GM12891 (cell line): ENCODE measurements at regions not wholly inside any gene's neighbourhood (a gene's known extent, or its start where the extent isn't known, plus 50 kb on each side); places are given as distances from the start of the nearest gene placed in this dataset.

Experiments
- DNase-seq: peaks from one replicate; pipeline ENCODE4 v3.0.0; 2011; ENCODE audit warnings: low spot score; ENCODE audit not compliant: insufficient read length
- FAIRE-seq: peaks from 2 replicates; lab custom pipeline; 2011; peaks lifted over from hg19 to GRCh38; lab: Jason Lieb, UNC
- PAX5 ChIP-seq: IDR thresholded peaks from 2 replicates; pipeline ENCODE4 v1.6.1; 2011; ENCODE audit warnings: low read length, moderate library complexity, mild to moderate bottlenecking; ENCODE audit not compliant: insufficient read depth, severe bottlenecking
- POLR2A ChIP-seq: IDR thresholded peaks from 2 replicates; pipeline ENCODE4 v1.6.1; 2011; ENCODE audit warnings: low read depth, low read length, control low read depth
- POLR2AphosphoS5 ChIP-seq: IDR thresholded peaks from 2 replicates; pipeline ENCODE4 v1.6.1; 2011; ENCODE audit warnings: low read depth, low read length, control low read depth
- POU2F2 ChIP-seq: IDR thresholded peaks from 2 replicates; pipeline ENCODE4 v1.6.1; 2011; ENCODE audit warnings: low read depth, mild to moderate bottlenecking, control low read depth, low read length, moderate library complexity
- SPI1 ChIP-seq: IDR thresholded peaks from 2 replicates; pipeline ENCODE4 v1.6.1; 2011; ENCODE audit warnings: low read depth, low read length, control low read depth
- TAF1 ChIP-seq: IDR thresholded peaks from 2 replicates; pipeline ENCODE4 v1.6.1; 2011; ENCODE audit warnings: low read depth, low read length, control low read depth

DNA sequence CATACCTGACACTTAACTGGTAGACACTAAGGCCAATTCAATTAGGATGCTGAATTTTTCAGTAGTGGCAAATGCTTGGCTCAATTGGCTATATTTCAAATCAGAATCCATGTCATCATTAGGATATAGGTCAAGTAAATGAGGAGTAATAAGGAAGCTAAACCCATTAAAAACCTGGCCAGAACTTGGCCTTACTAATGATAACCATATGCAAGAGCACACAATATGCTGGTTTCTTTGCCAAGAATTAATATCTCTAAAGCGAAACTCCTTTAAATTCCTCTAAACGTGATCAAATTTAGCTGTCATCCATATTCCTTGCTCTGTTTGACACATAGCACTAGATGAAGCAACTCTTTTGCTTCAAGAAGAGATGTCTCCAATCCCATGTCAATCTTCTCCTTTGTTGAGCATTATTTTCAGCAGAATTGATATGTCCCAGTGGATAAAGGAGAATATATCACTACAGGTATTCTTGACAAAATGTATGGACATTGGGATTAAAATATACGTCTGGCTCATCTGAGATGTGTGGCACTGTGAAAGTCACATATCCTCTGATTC lies 206.1 kb upstream of the ANKRD50 start:
- no peak for FAIRE-seq
- DNase-seq = no peak
- TF ChIP-seq POLR2AphosphoS5 (no peak), TAF1 (no peak), PAX5 (no peak), POU2F2 (no peak), POLR2A (no peak), SPI1 (no peak)

DNA sequence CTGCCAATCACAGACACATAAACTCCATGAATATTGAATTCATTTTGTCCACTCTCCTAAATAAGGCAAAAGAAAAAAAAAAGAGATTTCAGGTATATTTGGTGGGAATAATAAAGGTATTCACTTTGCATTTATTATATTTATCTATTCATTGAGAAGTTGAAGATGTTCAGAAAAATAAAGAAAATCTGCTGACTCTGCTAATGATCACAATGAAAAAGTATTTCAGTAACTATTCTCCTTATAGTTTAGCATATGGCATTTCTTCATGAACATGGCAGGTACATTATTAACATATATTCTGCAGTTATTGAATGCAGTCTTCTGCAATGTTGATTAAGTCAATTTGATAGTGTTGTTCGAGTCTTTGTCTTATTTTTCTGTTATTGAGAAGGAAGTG lies 202.5 kb upstream of the ANKRD50 start:
- TF ChIP-seq SPI1 = no peak
- no peak for TF ChIP-seq POLR2AphosphoS5
- no peak for TF ChIP-seq POU2F2
- TF ChIP-seq POLR2A = no peak
- no peak for TF ChIP-seq TAF1
- TF ChIP-seq PAX5 = no peak
- FAIRE-seq = no peak
- DNase-seq = no peak

DNA sequence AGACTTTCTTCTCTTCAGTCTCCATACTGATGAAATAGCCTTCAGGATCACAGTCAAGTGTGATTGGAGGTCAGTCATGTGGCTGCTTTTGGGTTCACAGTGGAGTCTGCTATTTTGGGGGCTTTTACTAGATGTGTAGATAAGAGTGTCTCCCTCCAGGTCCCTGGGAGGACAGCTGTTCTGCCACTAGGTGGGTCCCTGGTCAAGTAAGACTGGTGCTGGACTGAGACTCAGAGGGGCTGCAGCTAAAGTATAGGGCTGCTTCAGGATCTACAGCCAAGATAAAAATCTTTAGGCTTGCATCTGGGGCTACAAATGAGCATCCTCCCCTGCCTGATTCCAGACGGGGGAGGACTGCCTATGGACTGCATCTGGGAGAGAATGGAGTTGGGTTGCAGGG lies 200.7 kb upstream of the ANKRD50 start:
- DNase-seq = no peak
- FAIRE-seq = no peak
- TF ChIP-seq POU2F2 (no peak), SPI1 (no peak), PAX5 (no peak), POLR2A (no peak), POLR2AphosphoS5 (no peak), TAF1 (no peak)

DNA sequence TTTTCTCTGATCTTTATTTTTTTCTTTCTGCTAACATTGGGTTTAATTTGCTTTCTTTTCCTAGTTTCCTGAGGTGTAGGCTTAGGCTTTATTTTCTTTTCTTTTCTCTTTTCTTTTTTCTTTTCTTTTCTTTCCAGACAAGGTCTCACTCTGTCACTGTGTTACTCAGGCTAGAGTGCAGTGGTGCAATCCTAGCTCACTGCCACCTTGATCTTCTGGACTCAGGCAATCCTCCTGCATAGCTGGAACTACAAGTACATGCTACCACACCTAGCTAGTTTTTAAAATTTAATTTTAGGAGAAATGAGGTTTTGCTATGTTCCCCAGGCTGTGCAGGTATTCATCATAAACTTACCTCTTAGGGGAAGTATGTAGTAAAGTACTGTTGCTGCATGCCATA lies 197.8 kb upstream of the ANKRD50 start:
- FAIRE-seq = no peak

DNA sequence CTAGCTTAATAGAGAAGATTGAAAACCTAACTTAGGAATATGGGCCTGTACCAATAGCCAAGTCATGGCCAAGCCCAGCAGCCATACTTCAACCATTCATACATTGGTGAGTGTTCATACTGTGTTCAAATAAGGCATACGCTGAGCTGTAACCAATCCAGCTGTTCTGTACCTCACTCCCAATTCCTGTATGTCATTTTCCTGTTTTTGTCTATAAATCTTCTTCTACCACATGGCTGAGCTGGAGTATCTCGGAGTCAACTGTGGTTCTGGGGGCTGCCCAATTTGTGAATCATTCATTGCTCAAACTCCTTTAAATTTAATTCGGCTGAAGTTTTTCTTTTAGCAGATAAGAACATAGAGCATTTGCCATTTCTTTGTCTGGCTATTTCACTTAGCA lies 195.3 kb upstream of the ANKRD50 start:
- FAIRE-seq (no peak), DNase-seq (no peak)
- TF ChIP-seq POLR2AphosphoS5 (no peak), SPI1 (no peak), POLR2A (no peak), PAX5 (no peak), TAF1 (no peak), POU2F2 (no peak)

More for the DNA sequence above, 197.8 kb upstream of the ANKRD50 start:
- DNase-seq = no peak
- TF ChIP-seq POU2F2 (no peak), SPI1 (no peak), POLR2A (no peak), POLR2AphosphoS5 (no peak), PAX5 (no peak), TAF1 (no peak)

DNA sequence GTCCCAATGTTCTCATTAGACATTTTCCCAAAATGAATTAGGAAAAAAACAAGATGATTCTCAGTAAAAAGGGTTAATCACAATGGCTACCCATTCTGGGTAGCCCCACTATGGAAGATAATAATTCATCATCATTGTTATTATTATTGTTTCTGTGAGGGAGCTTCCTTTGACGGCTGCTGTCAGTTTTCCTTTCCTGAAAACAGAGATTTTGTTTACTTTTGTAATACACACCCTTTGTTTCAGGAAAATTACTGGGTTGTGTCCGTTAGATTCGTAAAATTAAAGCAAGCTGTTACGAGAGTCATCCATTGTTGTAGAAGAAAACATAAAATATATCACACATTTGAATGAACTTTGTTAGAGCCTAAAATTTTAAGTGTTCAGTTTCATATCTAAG lies 192.9 kb upstream of the ANKRD50 start:
- FAIRE-seq = no peak
- DNase-seq = no peak
- TF ChIP-seq PAX5 = no peak
- TF ChIP-seq POLR2AphosphoS5 = no peak
- TF ChIP-seq POU2F2 = no peak
- no peak for TF ChIP-seq TAF1
- TF ChIP-seq SPI1 = no peak
- no peak for TF ChIP-seq POLR2A

DNA sequence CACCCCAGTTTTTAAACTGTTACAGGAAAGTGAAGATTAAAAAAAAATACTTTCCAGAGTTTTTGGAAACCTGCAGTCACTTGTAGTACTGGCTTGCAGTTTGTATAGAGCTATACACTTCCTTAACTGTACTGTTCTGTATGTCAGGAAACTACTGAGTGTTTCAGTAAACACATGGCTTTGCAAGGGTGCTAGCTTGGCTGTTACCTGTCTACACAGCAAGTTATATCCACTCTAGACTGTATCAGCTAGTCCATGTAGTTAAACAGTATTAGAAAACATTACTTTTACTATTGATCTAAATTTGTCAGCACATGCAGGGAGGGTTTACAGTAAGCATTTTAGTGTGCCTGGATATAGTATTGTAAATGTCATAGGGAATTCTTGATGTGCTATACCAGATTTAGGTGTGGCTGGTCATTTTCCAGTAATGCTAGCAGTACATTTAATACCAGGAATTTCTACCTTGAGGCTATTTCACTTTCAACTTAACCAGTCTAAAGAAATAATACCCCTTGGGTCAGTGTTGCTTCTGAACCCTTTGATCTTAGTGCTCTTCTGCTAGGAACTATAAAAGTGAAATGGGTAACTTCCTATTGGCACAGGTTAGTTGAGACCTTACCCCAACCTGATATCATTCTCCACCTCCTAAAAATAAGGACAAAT lies 192.3 kb upstream of the ANKRD50 start:
- TF ChIP-seq POU2F2 = no peak
- no peak for TF ChIP-seq PAX5
- no peak for TF ChIP-seq SPI1
- no peak for TF ChIP-seq TAF1
- TF ChIP-seq POLR2A = no peak
- no peak for TF ChIP-seq POLR2AphosphoS5
- DNase-seq = no peak
- FAIRE-seq = no peak

DNA sequence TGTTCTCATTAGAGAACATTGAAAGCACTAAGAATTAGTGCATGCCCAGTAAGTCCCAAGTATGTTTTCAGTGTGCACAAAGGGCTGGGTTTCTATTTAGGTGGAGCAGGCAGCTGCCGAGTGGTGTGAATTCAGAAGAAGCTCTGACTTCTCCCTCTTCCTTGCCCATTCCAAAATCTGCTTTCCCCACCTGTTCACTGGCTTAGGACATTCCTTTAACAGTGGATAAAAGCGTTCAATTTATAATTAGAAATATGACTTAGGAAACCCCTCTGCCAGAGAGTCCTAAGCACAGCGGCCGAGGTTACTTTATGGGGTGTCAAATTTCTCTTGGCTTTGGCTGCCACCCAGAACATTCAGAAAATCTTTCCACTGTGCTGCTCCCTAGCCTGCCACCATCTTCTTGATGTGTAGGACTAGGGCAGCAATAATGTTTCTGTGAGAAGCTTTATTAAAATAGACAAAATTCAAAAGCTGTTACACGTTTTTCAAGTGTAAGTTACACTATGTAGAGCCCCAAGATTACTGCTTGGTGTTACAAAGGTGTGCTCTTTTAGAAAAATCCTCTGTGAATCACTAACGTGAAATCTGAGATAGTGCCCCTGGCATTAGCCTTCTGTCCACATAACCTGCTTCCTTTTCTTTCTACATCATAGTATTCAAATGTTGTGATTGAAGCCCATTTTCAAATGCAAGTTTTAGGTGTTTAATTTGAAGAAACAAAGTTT lies 191.6 kb upstream of the ANKRD50 start:
- DNase-seq (no peak), FAIRE-seq (no peak)
- TF ChIP-seq PAX5 (no peak), POLR2A (no peak), SPI1 (no peak), POLR2AphosphoS5 (no peak), TAF1 (no peak)

DNA sequence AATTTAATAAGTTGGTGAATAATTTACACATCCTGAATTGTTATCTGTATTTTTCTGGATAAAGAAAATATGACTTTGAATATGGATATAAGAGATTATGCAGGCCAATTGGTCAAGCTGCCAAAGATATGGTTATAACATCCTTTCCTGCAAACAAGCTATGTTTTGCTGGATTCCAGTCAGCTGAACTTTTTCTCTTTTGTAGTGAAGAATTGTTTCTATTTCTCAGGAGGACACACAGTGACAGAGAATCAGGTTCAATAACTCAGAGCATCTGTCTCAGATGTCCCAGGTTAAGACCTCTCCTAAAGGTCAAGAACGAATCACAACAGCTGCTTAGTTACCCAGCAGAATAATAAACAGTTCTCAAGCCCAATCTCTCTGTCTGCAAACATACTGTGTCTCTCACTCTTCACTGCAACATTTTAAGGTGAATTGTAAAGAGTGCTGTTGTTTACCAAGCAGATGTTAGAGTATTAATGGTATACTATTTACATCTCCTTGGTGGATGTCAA lies 189.5 kb upstream of the ANKRD50 start:
- TF ChIP-seq SPI1 (no peak), PAX5 (no peak), POLR2A (no peak), POU2F2 (no peak), TAF1 (no peak), POLR2AphosphoS5 (no peak)
- DNase-seq (no peak), FAIRE-seq (no peak)
